ENCODE measurements at regions not wholly inside any gene's neighbourhood (a gene's known extent, or its start where the extent isn't known, plus 50 kb on each side); places are given as distances from the start of the nearest gene placed in this dataset.

DNA sequence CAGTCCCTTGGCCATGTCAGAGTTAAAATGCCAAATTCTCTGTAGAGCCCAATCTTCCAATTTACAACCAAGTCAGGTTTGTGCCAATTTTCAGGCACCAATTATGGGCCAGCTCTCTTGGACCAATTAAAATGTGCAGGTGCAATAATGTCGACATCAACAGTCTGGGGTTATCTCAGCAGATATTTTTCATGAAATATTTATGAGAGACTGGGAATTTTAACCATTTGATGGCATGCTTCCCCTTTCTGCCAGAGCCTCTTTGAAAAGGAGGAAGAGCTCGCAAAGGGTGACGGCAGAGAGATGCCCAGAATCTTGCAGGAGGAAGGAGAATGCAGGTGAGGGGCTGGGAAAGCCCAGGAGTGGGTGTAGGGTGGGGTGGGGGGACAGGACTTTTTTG, 100.8 kb upstream of the SYT13 start:
- no peak for DNase-seq (ENCODE audit: extremely low spot score)
- POLR2A ChIA-PET: no interaction called here
- TF ChIP-seq FOXK2 (IDR thresholded peaks at IDR 0.05) (no peak), L3MBTL2 (conservative IDR thresholded peaks at IDR 0.05) (no peak)
- CTCF ChIA-PET: interaction anchor here (1.0 kb wide), 1 partner anchor 384 kb away, joined by 6 read pairs; no protein-coding TSS in a partner anchor

DNA sequence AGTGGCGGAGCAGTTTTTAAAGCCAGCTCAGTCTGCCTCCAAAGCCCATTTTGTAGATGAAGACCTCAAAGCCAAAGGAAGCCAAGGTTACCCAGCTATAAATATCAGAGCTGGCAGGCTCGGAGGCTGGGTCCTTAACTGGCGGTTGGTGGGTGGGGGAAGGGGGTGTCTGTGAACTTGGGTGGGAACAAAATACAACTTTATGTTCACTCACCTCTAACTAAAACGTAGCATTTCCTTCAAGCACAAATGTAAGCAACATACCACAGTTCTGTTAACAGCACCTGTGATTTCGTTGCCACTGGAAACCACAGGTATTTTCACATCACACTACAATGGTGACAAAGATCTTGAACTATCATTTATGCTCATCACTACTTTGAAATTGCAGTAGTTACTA, 99.7 kb upstream of the SYT13 start:
- DNase-seq (ENCODE audit: extremely low spot score): no peak
- ChIA-PET CTCF (no interaction called here), POLR2A (no interaction called here)
- TF ChIP-seq SP1 (IDR thresholded peaks at IDR 0.05) (no peak), ARNT (IDR thresholded peaks at IDR 0.05) (no peak), CTBP1 (IDR thresholded peaks at IDR 0.05; ENCODE audit: borderline replicate concordance) (no peak), HDGF (IDR thresholded peaks at IDR 0.05; ENCODE audit: borderline replicate concordance) (no peak), L3MBTL2 (conservative IDR thresholded peaks at IDR 0.05) (no peak), FOXM1 (IDR thresholded peaks at IDR 0.05; ENCODE audit: borderline replicate concordance) (no peak), LEF1 (IDR thresholded peaks at IDR 0.05; ENCODE audit: borderline replicate concordance) (no peak), ZNF384 (IDR thresholded peaks at IDR 0.05) (no peak), FOXA1 (IDR thresholded peaks at IDR 0.05) (no peak), BHLHE40 (IDR thresholded peaks at IDR 0.05; ENCODE audit: borderline replicate concordance) (no peak), SUZ12 (IDR thresholded peaks at IDR 0.05) (no peak), ELF4 (IDR thresholded peaks at IDR 0.05) (no peak), TARDBP (IDR thresholded peaks at IDR 0.05) (no peak), NFRKB (IDR thresholded peaks at IDR 0.05) (no peak), FOXK2 (IDR thresholded peaks at IDR 0.05) (no peak)
- TF ChIP-seq, protein P1, sequence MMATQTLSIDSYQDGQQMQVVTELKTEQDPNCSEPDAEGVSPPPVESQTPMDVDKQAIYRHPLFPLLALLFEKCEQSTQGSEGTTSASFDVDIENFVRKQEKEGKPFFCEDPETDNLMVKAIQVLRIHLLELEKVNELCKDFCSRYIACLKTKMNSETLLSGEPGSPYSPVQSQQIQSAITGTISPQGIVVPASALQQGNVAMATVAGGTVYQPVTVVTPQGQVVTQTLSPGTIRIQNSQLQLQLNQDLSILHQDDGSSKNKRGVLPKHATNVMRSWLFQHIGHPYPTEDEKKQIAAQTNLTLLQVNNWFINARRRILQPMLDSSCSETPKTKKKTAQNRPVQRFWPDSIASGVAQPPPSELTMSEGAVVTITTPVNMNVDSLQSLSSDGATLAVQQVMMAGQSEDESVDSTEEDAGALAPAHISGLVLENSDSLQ (IDR thresholded peaks at IDR 0.05): no peak

DNA sequence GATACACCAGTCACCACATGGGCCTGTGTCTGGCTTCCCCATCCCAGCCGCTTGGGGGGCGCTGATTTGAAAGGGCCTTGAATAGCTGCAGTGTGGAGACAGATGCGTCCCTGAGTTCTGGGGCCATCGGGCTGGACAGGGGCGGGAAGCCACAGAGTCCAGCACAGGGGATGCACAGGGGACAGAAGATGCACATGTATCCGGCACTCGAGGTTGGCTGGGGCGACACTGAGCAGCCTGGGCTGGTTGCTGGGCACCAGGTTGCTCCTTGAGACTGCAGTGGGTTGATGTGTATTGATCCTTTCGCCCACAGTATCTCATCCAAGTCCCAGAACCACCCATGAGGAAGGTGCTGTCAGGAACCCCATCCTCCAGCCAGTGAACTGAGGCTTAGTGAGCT, 99.3 kb upstream of the SYT13 start:
- DNase-seq (ENCODE audit: extremely low spot score): no peak
- POLR2A ChIA-PET: no interaction called here
- TF ChIP-seq HDGF (IDR thresholded peaks at IDR 0.05; ENCODE audit: borderline replicate concordance) (no peak), NFRKB (IDR thresholded peaks at IDR 0.05) (no peak)
- CTCF ChIA-PET: interaction anchor here (1.1 kb wide), 1 partner anchor 14 kb away, joined by 3 read pairs; no protein-coding TSS in a partner anchor

DNA sequence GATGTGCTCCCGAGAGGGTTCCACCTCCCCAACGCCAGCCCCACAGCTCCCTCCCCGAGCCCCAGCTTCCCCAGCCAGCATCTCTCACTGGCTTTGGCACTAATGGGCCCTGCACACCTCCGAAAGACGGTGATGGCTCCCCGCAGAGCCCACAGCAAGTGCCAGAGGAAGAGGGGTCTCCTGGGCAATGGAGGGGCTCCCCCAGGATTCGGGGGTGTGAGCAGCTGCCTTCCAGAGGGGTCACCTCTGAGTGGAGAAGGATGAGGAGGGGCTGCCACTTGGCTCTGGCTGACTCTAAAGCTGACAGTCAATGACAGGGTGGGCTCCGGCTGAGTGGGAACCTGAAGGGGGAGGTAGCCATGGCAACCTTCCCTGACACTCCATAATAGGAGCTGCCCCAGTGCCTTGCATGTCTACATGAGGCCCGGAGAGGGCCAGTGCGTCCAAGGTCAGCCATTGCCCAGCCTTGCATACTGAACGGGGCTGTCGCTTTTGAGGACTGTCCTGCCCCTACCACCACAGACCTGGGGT, 98.6 kb upstream of the SYT13 start:
- ChIA-PET CTCF (interaction anchor here (1.1 kb wide), 1 partner anchor 13 kb away, joined by 3 read pairs; no protein-coding TSS in a partner anchor), POLR2A (no interaction called here)
- TF ChIP-seq FOXA1 (IDR thresholded peaks at IDR 0.05) (no peak), SUZ12 (IDR thresholded peaks at IDR 0.05) (no peak), L3MBTL2 (conservative IDR thresholded peaks at IDR 0.05) (no peak), FOXM1 (IDR thresholded peaks at IDR 0.05; ENCODE audit: borderline replicate concordance) (no peak), ZNF384 (IDR thresholded peaks at IDR 0.05) (no peak), ELF4 (IDR thresholded peaks at IDR 0.05) (no peak), FOXK2 (IDR thresholded peaks at IDR 0.05) (no peak), BHLHE40 (IDR thresholded peaks at IDR 0.05; ENCODE audit: borderline replicate concordance) (no peak), LEF1 (IDR thresholded peaks at IDR 0.05; ENCODE audit: borderline replicate concordance) (no peak), CTBP1 (IDR thresholded peaks at IDR 0.05; ENCODE audit: borderline replicate concordance) (no peak), TARDBP (IDR thresholded peaks at IDR 0.05) (no peak), NFRKB (IDR thresholded peaks at IDR 0.05) (no peak)
- DNase-seq (ENCODE audit: extremely low spot score): no peak

DNA sequence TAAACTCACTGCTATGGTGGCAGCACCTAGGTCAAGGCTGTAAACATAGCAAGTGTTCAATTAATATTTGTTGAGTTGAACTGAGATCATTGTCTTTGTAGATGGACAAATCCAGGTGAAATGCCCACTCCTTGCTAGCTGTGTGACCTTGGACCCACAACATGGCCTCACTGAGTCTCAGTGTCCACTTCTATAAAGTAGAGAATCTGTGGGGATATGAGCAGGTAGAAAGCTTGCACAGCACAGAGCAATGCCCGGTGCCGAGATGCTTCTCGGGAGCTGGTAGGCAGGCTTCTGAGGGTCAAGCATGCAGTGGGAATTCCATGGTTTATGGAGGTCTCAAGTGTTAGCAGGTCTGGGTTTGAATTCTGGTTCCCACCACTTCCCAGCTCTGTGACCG, 97.9 kb upstream of the SYT13 start:
- ChIA-PET POLR2A (no interaction called here), CTCF (interaction anchor here (1.7 kb wide), 1 partner anchor 12 kb away, joined by 6 read pairs; no protein-coding TSS in a partner anchor)
- TF ChIP-seq ELF4 (IDR thresholded peaks at IDR 0.05) (no peak), BHLHE40 (IDR thresholded peaks at IDR 0.05; ENCODE audit: borderline replicate concordance) (no peak), FOXM1 (IDR thresholded peaks at IDR 0.05; ENCODE audit: borderline replicate concordance) (no peak)
- TF ChIP-seq, protein P1 (IDR thresholded peaks at IDR 0.05): no peak
- DNase-seq (ENCODE audit: extremely low spot score): no peak

DNA sequence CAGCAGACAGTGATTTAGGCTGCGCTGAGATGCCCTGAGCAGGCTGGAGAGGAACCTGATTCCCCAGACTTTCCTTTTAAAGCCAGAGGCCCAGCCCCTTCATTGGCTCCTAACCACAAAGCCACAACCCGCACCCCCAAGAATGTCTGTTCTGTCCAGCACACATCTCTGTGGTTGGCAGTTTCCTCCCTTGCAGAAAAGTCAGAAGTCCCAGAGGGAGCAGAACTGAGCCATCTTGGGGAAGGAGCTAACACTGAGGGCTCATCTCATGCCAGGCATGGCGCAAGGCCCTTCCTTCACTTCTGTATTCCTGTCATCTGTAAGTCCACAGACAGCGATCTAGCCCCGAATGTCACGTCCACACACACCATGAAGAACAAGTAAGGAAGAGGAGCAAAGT, 97.1 kb upstream of the SYT13 start:
- no peak for TF ChIP-seq SUZ12 (IDR thresholded peaks at IDR 0.05)
- no peak for TF ChIP-seq LEF1 (IDR thresholded peaks at IDR 0.05; ENCODE audit: borderline replicate concordance)
- TF ChIP-seq TARDBP (IDR thresholded peaks at IDR 0.05): no peak
- TF ChIP-seq, protein P1 (IDR thresholded peaks at IDR 0.05): no peak
- TF ChIP-seq BHLHE40 (IDR thresholded peaks at IDR 0.05; ENCODE audit: borderline replicate concordance): no peak
- no peak for TF ChIP-seq ARNT (IDR thresholded peaks at IDR 0.05)
- DNase-seq (ENCODE audit: extremely low spot score): no peak
- ChIA-PET CTCF (interaction anchor here (1.7 kb wide), 1 partner anchor 11 kb away, joined by 6 read pairs; no protein-coding TSS in a partner anchor), POLR2A (no interaction called here)

DNA sequence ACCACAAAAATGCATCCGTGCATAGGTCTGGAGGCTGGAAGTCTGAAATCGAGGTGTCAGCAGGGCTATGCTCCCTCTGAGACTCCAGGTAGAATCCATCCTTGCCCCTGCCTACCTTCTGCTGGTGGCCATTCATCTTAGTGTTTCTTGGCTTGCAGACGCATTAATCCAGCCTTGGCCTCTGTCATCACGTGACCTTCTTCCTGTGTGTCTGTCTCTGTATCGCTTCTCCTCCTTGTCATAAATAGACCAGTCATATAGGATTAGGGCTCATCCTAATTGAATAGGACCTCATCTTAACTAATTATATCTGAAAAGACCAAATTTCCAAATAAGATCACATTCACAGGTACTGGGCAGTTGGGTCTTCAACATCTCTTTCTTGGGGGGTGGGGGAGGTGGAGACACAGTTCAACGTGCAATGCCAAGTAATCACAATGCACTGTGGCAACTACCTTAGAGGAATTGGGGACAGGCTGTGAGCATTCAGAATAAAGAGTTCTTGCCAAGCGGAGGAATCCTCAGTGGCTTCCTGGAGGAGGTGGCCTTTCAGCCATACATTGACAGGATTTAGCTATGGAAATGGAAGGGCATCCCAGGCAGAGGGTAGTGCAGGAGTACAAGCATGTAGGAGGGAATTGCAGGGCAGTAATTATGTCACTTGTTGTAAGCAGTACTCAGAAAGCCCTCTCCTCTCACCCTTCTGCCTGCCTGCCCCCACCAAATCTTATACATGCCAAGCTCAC, 96.2 kb upstream of the SYT13 start:
- TF ChIP-seq FOXM1 (IDR thresholded peaks at IDR 0.05; ENCODE audit: borderline replicate concordance) (no peak), ARNT (IDR thresholded peaks at IDR 0.05) (no peak), FOXA1 (IDR thresholded peaks at IDR 0.05) (no peak), SUZ12 (IDR thresholded peaks at IDR 0.05) (no peak), LEF1 (IDR thresholded peaks at IDR 0.05; ENCODE audit: borderline replicate concordance) (no peak), FOXK2 (IDR thresholded peaks at IDR 0.05) (no peak), L3MBTL2 (conservative IDR thresholded peaks at IDR 0.05) (no peak), CTBP1 (IDR thresholded peaks at IDR 0.05; ENCODE audit: borderline replicate concordance) (no peak)
- ChIA-PET POLR2A (no interaction called here), CTCF (interaction anchor here (1.7 kb wide), 1 partner anchor 11 kb away, joined by 6 read pairs; no protein-coding TSS in a partner anchor)
- DNase-seq (ENCODE audit: extremely low spot score): no peak
